ENCODE measurements at regions not wholly inside any gene's neighbourhood (a gene's known extent, or its start where the extent isn't known, plus 50 kb on each side); places are given as distances from the start of the nearest gene placed in this dataset.

DNA sequence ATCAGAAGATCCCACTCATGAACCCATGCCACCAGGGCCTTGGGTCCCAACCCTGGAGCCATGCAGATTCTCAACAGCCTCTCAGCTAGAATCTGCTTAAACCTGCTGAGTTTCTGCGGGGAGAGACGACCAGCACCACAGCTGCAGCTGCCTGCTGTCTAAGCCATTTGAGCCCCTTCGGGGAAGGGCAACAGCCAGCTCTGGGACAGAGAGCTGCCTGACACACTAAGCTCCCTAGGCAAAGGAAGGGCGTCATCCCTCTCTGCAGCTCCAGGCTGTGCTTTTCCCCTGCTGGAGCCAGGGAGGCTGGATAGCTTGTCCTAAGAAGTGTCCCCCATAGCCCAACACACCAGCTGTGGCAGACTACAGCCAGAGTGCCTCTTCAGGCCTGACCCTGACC is 182.5 kb downstream of the OTOR start:
- no peak overlapping the region for H3K4me3 ChIP-seq (ENCODE audit: low read depth, low read length)
- in situ Hi-C loops (cut with HindIII; ENCODE audit: low sequenced_read_pairs), result no loop called here
- TF ChIP-seq, protein P1, sequence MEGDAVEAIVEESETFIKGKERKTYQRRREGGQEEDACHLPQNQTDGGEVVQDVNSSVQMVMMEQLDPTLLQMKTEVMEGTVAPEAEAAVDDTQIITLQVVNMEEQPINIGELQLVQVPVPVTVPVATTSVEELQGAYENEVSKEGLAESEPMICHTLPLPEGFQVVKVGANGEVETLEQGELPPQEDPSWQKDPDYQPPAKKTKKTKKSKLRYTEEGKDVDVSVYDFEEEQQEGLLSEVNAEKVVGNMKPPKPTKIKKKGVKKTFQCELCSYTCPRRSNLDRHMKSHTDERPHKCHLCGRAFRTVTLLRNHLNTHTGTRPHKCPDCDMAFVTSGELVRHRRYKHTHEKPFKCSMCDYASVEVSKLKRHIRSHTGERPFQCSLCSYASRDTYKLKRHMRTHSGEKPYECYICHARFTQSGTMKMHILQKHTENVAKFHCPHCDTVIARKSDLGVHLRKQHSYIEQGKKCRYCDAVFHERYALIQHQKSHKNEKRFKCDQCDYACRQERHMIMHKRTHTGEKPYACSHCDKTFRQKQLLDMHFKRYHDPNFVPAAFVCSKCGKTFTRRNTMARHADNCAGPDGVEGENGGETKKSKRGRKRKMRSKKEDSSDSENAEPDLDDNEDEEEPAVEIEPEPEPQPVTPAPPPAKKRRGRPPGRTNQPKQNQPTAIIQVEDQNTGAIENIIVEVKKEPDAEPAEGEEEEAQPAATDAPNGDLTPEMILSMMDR (IDR thresholded peaks at IDR 0.05; ENCODE audit: low read depth, low read length, missing control alignments), result no peak
- DNase-seq (ENCODE audit: low read depth), result no peak

DNA sequence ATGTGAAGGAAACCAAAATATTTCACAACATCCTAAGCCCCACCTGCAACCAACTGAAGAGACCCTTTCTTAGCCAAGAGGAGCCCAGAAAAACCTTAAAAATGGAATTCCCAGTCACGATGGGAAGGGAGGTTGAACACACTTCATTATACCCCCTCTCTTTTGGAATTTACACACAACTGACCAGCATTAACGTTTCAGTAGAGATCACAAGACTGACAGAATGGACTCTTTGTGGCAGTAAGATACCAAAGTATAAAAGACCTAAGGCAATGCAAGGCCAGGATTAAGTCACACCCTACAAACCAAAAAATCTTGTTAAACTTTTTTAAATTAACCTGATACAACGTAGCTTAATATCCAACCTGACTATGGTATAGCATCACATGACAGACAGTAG is 190.9 kb downstream of the OTOR start:
- TF ChIP-seq, protein P1 (IDR thresholded peaks at IDR 0.05; ENCODE audit: low read depth, low read length, missing control alignments), result no peak
- DNase-seq (ENCODE audit: low read depth), result no peak
- no peak overlapping the region for H3K4me3 ChIP-seq (ENCODE audit: low read depth, low read length)
- in situ Hi-C loops (cut with HindIII; ENCODE audit: low sequenced_read_pairs), result no loop called here

DNA sequence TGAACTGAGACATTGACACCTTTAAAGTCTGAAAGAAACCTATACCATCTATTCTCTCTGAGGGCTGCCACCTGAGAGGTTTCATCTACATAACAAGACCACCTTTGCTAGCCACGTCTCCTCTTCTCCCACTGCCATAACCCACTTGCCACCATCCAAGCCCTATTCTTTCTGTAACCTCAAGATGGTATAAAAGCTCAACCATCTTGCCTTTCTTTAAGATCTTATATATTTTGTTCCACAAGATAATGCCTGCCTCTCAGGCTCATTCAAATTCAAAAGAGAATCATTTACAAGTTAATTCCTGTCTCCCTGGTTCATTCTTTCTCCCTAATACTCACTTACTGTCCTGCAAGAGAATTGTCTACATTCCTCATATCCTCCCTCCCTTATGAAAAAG is 192.5 kb downstream of the OTOR start:
- no peak overlapping the region for H3K4me3 ChIP-seq (ENCODE audit: low read depth, low read length)
- TF ChIP-seq, protein P1 (IDR thresholded peaks at IDR 0.05; ENCODE audit: low read depth, low read length, missing control alignments), result no peak
- no peak for DNase-seq (ENCODE audit: low read depth)
- in situ Hi-C loops (cut with HindIII; ENCODE audit: low sequenced_read_pairs), result no loop called here

DNA sequence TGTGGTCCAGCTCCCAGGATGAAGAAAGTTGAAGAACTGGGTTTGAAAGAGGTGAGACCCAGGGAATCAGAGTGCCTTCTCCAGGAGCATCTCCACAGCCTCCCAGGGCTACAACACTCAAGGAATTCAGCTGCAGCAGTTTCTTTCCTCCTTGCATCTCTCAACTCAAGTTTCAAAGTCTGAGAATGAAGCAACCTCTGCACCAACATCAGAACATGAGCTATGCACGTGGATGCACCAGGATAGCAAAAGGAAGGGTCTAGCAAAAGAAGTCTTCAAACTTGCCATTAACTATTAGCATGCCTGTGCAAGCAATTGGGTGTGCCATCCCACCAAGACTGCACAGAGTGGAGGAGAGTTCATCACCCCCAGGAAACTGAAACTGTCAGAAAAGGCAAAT is 193.9 kb downstream of the OTOR start:
- TF ChIP-seq, protein P1 (IDR thresholded peaks at IDR 0.05; ENCODE audit: low read depth, low read length, missing control alignments), result no peak
- no peak for DNase-seq (ENCODE audit: low read depth)
- H3K4me3 ChIP-seq (ENCODE audit: low read depth, low read length), result no peak overlapping the region
- in situ Hi-C loops (cut with HindIII; ENCODE audit: low sequenced_read_pairs), result no loop called here

DNA sequence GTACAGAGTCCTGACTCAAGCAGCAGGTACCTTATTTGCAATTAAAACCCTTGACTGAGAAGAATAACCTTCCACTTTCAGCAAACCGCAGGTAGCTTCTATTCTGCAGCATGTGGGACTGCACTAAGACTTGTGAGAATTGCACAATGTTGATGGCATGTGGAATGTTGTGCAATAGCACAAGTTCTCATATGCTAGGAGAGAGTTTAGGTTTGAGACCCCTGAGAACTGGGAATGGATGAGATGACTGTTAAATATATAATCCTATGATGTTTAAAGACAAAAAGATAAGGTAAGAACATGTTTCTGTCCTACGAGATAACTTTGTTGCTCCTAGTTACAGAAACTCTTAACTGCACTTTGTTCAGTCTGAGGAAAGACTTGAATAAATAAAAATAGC is 194.6 kb downstream of the OTOR start:
- in situ Hi-C loops (cut with HindIII; ENCODE audit: low sequenced_read_pairs), result no loop called here
- DNase-seq (ENCODE audit: low read depth), result no peak

DNA sequence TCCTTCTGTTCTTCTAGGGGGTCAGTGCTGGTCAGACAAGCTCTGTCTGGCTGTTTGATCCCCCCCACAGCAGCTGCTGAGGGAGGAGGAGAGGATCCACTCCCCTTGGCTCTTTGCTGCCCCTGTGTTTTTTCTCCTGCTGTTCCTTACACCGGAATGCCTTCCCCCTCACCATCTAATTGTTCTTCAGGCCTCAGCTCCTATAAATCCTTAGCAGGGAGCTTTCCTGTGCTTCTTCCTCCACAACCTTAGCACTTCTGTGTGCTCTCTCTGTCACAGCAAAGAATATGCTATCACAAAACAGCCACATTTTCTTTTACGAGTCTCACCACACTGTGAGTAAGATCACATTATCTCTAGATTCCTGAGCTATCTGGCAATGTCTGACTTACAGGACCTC is 196.6 kb downstream of the OTOR start:
- DNase-seq (ENCODE audit: low read depth), result no peak

More for the DNA sequence above, 194.6 kb downstream of the OTOR start:
- TF ChIP-seq, protein P1 (IDR thresholded peaks at IDR 0.05; ENCODE audit: low read depth, low read length, missing control alignments), result no peak
- no peak overlapping the region for H3K4me3 ChIP-seq (ENCODE audit: low read depth, low read length)

More for the DNA sequence above, 196.6 kb downstream of the OTOR start:
- H3K4me3 ChIP-seq (ENCODE audit: low read depth, low read length), result no peak overlapping the region
- in situ Hi-C loops (cut with HindIII; ENCODE audit: low sequenced_read_pairs), result no loop called here
- TF ChIP-seq, protein P1 (IDR thresholded peaks at IDR 0.05; ENCODE audit: low read depth, low read length, missing control alignments), result no peak
